ENCODE measurements at regions not wholly inside any gene's neighbourhood (a gene's known extent, or its start where the extent isn't known, plus 50 kb on each side); places are given as distances from the start of the nearest gene placed in this dataset.

- no peak for DNase-seq (ENCODE audit: low spot score in 2 of 2)
- Histone ChIP-seq H3K27me3 (peaks cover 0 to 12% of the 10 kb centered on the region in 2 donors), H3K4me1 (no peaks in the 10 kb centered on the region), H3K9me3 (no peaks in the 10 kb centered on the region), H3K27ac (no peak overlapping the region), H3K36me3 (no peaks in the 10 kb centered on the region), H3K4me3 (no peak overlapping the region)
- intact Hi-C loops (cut with DNase I; ENCODE audit: low total_unique reads): no loop called here
- TF ChIP-seq POLR2AphosphoS5 (IDR thresholded peaks at IDR 0.05) (no peak), CTCF (IDR thresholded peaks at IDR 0.05) (no peak), POLR2A (IDR thresholded peaks at IDR 0.05) (no peak)
Observed at GRCh38 chr20:21577551-21577950, 63.7 kb upstream of the NKX2-2 start.

GRCh38 chr20:21575981-21576740 lies 62.3 kb upstream of the NKX2-2 start:
- Histone ChIP-seq H3K27ac (no peak overlapping the region), H3K4me3 (no peak overlapping the region), H3K36me3 (no peaks in the 10 kb centered on the region), H3K4me1 (no peaks in the 10 kb centered on the region), H3K9me3 (no peaks in the 10 kb centered on the region), H3K27me3 (peaks cover 0 to 12% of the 10 kb centered on the region in 2 donors)
- TF ChIP-seq CTCF (IDR thresholded peaks at IDR 0.05) (no peak), POLR2AphosphoS5 (IDR thresholded peaks at IDR 0.05) (no peak), POLR2A (IDR thresholded peaks at IDR 0.05) (no peak)
- DNase-seq (ENCODE audit: low spot score in 2 of 2): no peak
- intact Hi-C loops (cut with DNase I; ENCODE audit: low total_unique reads): no loop called here

GRCh38 chr20:21575167-21575566 lies 61.3 kb upstream of the NKX2-2 start:
- intact Hi-C loops (cut with DNase I; ENCODE audit: low total_unique reads): no loop called here
- no peak for TF ChIP-seq POLR2AphosphoS5 (IDR thresholded peaks at IDR 0.05)
- no peak for TF ChIP-seq CTCF (IDR thresholded peaks at IDR 0.05)
- no peak for TF ChIP-seq POLR2A (IDR thresholded peaks at IDR 0.05)
- Histone ChIP-seq H3K27ac (no peak overlapping the region), H3K4me1 (no peaks in the 10 kb centered on the region), H3K27me3 (peaks cover 0 to 11% of the 10 kb centered on the region in 2 donors), H3K9me3 (no peaks in the 10 kb centered on the region), H3K36me3 (no peaks in the 10 kb centered on the region), H3K4me3 (no peak overlapping the region)
- no peak for DNase-seq (ENCODE audit: low spot score in 2 of 2)

GRCh38 chr20:21574443-21574842 lies 60.6 kb upstream of the NKX2-2 start:
- TF ChIP-seq POLR2A (IDR thresholded peaks at IDR 0.05) (no peak), CTCF (IDR thresholded peaks at IDR 0.05) (no peak), POLR2AphosphoS5 (IDR thresholded peaks at IDR 0.05) (no peak)
- no peaks in the 10 kb centered on the region for H3K4me1 ChIP-seq
- intact Hi-C loops (cut with DNase I; ENCODE audit: low total_unique reads): no loop called here
- H3K27ac ChIP-seq: no peak overlapping the region
- no peaks in the 10 kb centered on the region for H3K36me3 ChIP-seq
- H3K4me3 ChIP-seq: no peak overlapping the region
- H3K27me3 ChIP-seq: peaks cover 0 to 6% of the 10 kb centered on the region in 2 donors
- H3K9me3 ChIP-seq: no peaks in the 10 kb centered on the region
- DNase-seq (ENCODE audit: low spot score in 2 of 2): no peak

- no peak overlapping the region for H3K4me3 ChIP-seq
- H3K4me1 ChIP-seq: no peaks in the 10 kb centered on the region
- no peaks in the 10 kb centered on the region for H3K36me3 ChIP-seq
- H3K9me3 ChIP-seq: no peaks in the 10 kb centered on the region
- TF ChIP-seq POLR2A (IDR thresholded peaks at IDR 0.05) (no peak), CTCF (IDR thresholded peaks at IDR 0.05) (no peak), POLR2AphosphoS5 (IDR thresholded peaks at IDR 0.05) (no peak)
- intact Hi-C loops (cut with DNase I; ENCODE audit: low total_unique reads): no loop called here
- peaks cover 0 to 6% of the 10 kb centered on the region in 2 donors for H3K27me3 ChIP-seq
- DNase-seq (ENCODE audit: low spot score in 2 of 2): no peak
- H3K27ac ChIP-seq: no peak overlapping the region
Observed at GRCh38 chr20:21573259-21573658, 59.4 kb upstream of the NKX2-2 start.
